ENCODE measurements at regions not wholly inside any gene's neighbourhood (a gene's known extent, or its start where the extent isn't known, plus 50 kb on each side); places are given as distances from the start of the nearest gene placed in this dataset.

DNA sequence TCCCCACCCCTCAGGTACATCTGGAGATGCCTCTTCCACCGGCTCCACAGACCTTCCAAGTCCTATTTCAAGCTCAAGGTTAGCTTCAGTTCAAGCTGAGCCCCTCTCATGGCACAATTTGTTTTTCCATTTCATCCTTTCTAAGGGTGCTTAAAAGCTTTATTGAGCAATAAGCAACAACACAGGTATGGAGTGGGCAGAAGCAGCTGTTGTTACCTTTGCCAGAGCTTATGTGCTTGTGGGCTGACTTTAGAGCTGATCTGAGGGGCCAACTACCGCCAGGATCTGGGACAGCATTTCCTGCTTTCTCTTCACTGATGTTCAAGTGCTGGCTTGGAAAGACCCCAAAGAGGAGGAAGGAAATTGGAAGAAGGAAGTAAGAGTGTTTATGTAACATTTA, 140.0 kb upstream of the KLHL25 start:
- H3K27me3 ChIP-seq (ENCODE audit: control insufficient read depth, insufficient read depth, low read length): no peaks in the 10 kb centered on the region
- ChIA-PET POLR2A (no interaction called here), CTCF (no interaction called here)
- TF ChIP-seq, protein P1, sequence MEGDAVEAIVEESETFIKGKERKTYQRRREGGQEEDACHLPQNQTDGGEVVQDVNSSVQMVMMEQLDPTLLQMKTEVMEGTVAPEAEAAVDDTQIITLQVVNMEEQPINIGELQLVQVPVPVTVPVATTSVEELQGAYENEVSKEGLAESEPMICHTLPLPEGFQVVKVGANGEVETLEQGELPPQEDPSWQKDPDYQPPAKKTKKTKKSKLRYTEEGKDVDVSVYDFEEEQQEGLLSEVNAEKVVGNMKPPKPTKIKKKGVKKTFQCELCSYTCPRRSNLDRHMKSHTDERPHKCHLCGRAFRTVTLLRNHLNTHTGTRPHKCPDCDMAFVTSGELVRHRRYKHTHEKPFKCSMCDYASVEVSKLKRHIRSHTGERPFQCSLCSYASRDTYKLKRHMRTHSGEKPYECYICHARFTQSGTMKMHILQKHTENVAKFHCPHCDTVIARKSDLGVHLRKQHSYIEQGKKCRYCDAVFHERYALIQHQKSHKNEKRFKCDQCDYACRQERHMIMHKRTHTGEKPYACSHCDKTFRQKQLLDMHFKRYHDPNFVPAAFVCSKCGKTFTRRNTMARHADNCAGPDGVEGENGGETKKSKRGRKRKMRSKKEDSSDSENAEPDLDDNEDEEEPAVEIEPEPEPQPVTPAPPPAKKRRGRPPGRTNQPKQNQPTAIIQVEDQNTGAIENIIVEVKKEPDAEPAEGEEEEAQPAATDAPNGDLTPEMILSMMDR (IDR thresholded peaks at IDR 0.05; ENCODE audit: low read depth, low read length): no peak
- no peak overlapping the region for H3K27ac ChIP-seq (ENCODE audit: low read depth, low read length)
- H3K4me3 ChIP-seq (ENCODE audit: low read depth, low read length): no peak overlapping the region
- no peak for DNase-seq (ENCODE audit: low read depth, low spot score)
- no peaks in the 10 kb centered on the region for H3K9me3 ChIP-seq (ENCODE audit: control insufficient read depth, insufficient read depth, low read length)

DNA sequence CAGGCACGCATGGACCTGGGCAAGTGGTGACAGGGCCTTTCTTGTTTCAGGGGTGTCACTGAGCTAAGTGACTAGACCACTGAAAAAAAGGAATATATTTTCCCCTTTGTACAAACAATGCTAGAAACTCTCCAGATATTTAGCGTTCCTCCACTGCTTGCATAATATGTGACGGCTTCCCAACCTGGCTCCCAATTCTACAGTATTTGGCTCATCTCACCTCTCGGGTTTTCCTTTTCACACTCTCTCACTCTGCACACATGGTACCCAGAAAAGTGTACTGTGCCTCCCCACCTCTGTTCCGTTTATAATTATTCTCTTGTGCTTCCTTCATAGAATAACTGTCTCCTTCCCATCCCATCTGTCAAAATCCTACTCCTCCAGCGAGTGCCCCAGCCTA, 140.5 kb upstream of the KLHL25 start:
- Histone ChIP-seq H3K27ac (ENCODE audit: low read depth, low read length) (no peak overlapping the region), H3K9me3 (ENCODE audit: control insufficient read depth, insufficient read depth, low read length) (no peaks in the 10 kb centered on the region), H3K4me3 (ENCODE audit: low read depth, low read length) (no peak overlapping the region), H3K27me3 (ENCODE audit: control insufficient read depth, insufficient read depth, low read length) (no peaks in the 10 kb centered on the region)
- TF ChIP-seq, protein P1 (IDR thresholded peaks at IDR 0.05; ENCODE audit: low read depth, low read length): no peak
- ChIA-PET CTCF (no interaction called here), POLR2A (no interaction called here)
- DNase-seq (ENCODE audit: low read depth, low spot score): no peak

DNA sequence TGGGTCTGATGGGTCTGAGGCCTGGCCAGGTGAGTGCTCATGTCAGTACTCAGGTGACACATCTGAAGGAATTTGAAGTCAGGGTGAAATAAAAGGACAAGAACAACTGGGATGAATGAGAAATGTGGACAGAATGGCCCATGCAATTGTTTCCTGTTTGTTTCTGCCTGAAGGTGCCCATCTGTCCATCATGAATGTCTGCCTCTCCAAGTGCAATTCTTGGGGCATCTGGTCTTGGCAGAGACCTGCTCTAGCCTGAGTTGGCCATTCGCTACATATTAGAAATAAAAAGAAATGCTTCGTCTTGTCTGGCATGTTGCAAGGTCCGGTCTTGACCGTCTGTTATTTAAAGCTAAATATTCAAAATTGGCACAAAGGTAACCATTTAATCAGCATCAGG, 142.0 kb upstream of the AGBL1 start:
- Histone ChIP-seq H3K4me3 (ENCODE audit: low read depth, low read length) (no peak overlapping the region), H3K27ac (ENCODE audit: low read depth, low read length) (no peak overlapping the region), H3K27me3 (ENCODE audit: control insufficient read depth, insufficient read depth, low read length) (no peaks in the 10 kb centered on the region), H3K9me3 (ENCODE audit: control insufficient read depth, insufficient read depth, low read length) (no peaks in the 10 kb centered on the region)
- ChIA-PET CTCF (no interaction called here), POLR2A (no interaction called here)
- DNase-seq (ENCODE audit: low read depth, low spot score): no peak
- TF ChIP-seq, protein P1 (IDR thresholded peaks at IDR 0.05; ENCODE audit: low read depth, low read length): no peak

DNA sequence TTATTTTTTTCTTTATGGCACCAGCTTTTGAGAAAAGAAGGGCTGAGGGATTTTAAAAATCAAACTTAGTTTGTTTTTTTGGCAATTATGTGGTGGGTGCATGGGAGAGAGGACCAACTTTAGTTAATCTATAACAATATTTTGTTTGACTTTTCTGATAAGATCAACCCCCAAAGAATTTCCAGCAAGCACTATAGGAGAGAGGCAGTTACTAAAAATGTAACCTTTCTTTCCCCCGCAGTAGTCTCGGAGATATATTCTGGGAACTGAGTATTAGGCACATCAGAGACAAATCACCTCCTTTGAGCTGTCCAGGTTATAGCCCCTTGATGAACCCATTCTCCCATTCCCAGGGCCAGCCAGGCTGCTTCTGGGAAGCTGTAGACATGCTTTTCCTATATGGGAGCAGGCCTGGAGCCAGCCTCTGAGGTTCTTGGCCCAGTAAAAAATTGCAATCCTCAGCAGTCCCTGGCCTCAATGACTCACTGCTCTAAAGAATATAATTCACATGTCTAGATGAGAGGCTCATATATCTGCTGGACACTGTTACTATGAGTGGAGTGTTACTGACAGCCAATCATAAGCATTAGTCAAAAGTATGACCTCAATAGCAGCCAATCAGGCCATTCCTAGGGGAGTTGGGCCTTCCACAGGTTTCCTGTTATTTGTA, 138.3 kb upstream of the AGBL1 start:
- ChIA-PET POLR2A (no interaction called here), CTCF (no interaction called here)
- TF ChIP-seq, protein P1 (IDR thresholded peaks at IDR 0.05; ENCODE audit: low read depth, low read length): no peak
- no peak for DNase-seq (ENCODE audit: low read depth, low spot score)
- Histone ChIP-seq H3K4me3 (ENCODE audit: low read depth, low read length) (no peak overlapping the region), H3K27me3 (ENCODE audit: control insufficient read depth, insufficient read depth, low read length) (no peaks in the 10 kb centered on the region), H3K9me3 (ENCODE audit: control insufficient read depth, insufficient read depth, low read length) (no peaks in the 10 kb centered on the region), H3K27ac (ENCODE audit: low read depth, low read length) (no peak overlapping the region)

DNA sequence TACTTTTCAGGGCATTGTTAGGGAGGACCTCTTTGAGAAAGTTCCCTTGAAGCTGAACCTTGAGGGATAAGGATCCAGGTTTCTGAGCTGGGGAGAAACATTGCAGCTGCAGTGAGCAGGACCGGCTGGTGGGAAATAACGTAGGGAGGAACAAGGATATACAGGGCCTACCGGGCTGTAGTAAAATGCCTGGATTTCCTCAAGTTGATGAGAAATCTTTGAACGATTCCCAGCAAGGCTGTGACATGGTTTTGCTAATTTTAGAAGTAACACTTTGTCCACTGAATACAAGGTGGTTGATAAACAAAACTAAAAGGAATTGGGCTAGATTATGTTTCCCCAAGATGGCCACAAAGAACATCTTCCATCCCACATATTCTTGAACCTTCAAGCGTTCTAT, 137.0 kb upstream of the AGBL1 start:
- Histone ChIP-seq H3K27ac (ENCODE audit: low read depth, low read length) (no peak overlapping the region), H3K4me3 (ENCODE audit: low read depth, low read length) (no peak overlapping the region), H3K27me3 (ENCODE audit: control insufficient read depth, insufficient read depth, low read length) (no peaks in the 10 kb centered on the region), H3K9me3 (ENCODE audit: control insufficient read depth, insufficient read depth, low read length) (no peaks in the 10 kb centered on the region)
- TF ChIP-seq, protein P1 (IDR thresholded peaks at IDR 0.05; ENCODE audit: low read depth, low read length): no peak
- POLR2A ChIA-PET: no interaction called here
- CTCF ChIA-PET: no interaction called here
- DNase-seq (ENCODE audit: low read depth, low spot score): no peak

All from AG04450 (cell line).